Kidney epithelial cell (primary cell): ENCODE measurements at regions not wholly inside any gene's neighbourhood (a gene's known extent, or its start where the extent isn't known, plus 50 kb on each side); places are given as distances from the start of the nearest gene placed in this dataset.

Experiments
- DNase-seq: peaks from one replicate; pipeline ENCODE4 v3.0.0-alpha.2; 2010; ENCODE audit warnings: low read depth
- H3K27me3 ChIP-seq: 2 replicates; pipeline ENCODE4 v1.6.0; 2011; ENCODE audit warnings: low read length; ENCODE audit not compliant: control insufficient read depth, insufficient read depth
- H3K36me3 ChIP-seq: 2 replicates; pipeline ENCODE4 v1.5.1; 2011; ENCODE audit warnings: low read length; ENCODE audit not compliant: control insufficient read depth, insufficient read depth
- H3K4me3 ChIP-seq: 2 replicates; pipeline ENCODE4 v1.5.1; 2011; ENCODE audit warnings: low read depth, mild to moderate bottlenecking, control low read depth, low read length
- CTCF ChIP-seq: IDR thresholded peaks from 2 replicates; pipeline ENCODE4 v1.5.1; 2011; ENCODE audit warnings: mild to moderate bottlenecking, moderate library complexity, low read length, control low read depth, inconsistent platforms; ENCODE audit not compliant: insufficient read depth, poor library complexity, severe bottlenecking

GRCh38 chr7:54166419-54166818 is 375.8 kb upstream of the VSTM2A start:
- Histone ChIP-seq H3K27me3 (no peaks in the 10 kb centered on the region), H3K36me3 (no peaks in the 10 kb centered on the region), H3K4me3 (no peak overlapping the region)
- no peak for DNase-seq
- TF ChIP-seq CTCF = no peak

GRCh38 chr7:54179321-54180029 is 362.7 kb upstream of the VSTM2A start:
- DNase-seq = no peak
- H3K4me3 ChIP-seq = no peak overlapping the region
- H3K36me3 ChIP-seq = no peaks in the 10 kb centered on the region
- H3K27me3 ChIP-seq = no peaks in the 10 kb centered on the region
- TF ChIP-seq CTCF = no peak

- Histone ChIP-seq H3K27me3 (no peaks in the 10 kb centered on the region), H3K36me3 (no peaks in the 10 kb centered on the region), H3K4me3 (no peak overlapping the region)
- TF ChIP-seq CTCF = no peak
- no peak for DNase-seq
These were observed 361.4 kb upstream of the VSTM2A start for GRCh38 chr7:54180796-54181195.

- TF ChIP-seq CTCF = no peak
- Histone ChIP-seq H3K27me3 (no peaks in the 10 kb centered on the region), H3K36me3 (no peaks in the 10 kb centered on the region), H3K4me3 (no peak overlapping the region)
- no peak for DNase-seq
These were observed 359.1 kb upstream of the VSTM2A start for GRCh38 chr7:54183055-54183454.

GRCh38 chr7:54186336-54186735 is 355.8 kb upstream of the VSTM2A start:
- no peaks in the 10 kb centered on the region for H3K36me3 ChIP-seq

More at GRCh38 chr7:54186336-54186735, 355.8 kb upstream of the VSTM2A start:
- TF ChIP-seq CTCF = no peak
- no peaks in the 10 kb centered on the region for H3K27me3 ChIP-seq
- DNase-seq = no peak
- H3K4me3 ChIP-seq = no peak overlapping the region
